GM12873 (cell line): ENCODE measurements at regions not wholly inside any gene's neighbourhood (a gene's known extent, or its start where the extent isn't known, plus 50 kb on each side); places are given as distances from the start of the nearest gene placed in this dataset.

Source experiments
- CTCF ChIP-seq: IDR thresholded peaks from 2 replicates; pipeline ENCODE4 v1.5.1; 2012; ENCODE audit warnings: low read depth, mild to moderate bottlenecking, moderate library complexity, low read length, control low read depth; ENCODE audit not compliant: insufficient read depth; ENCODE audit errors: missing control alignments

DNA sequence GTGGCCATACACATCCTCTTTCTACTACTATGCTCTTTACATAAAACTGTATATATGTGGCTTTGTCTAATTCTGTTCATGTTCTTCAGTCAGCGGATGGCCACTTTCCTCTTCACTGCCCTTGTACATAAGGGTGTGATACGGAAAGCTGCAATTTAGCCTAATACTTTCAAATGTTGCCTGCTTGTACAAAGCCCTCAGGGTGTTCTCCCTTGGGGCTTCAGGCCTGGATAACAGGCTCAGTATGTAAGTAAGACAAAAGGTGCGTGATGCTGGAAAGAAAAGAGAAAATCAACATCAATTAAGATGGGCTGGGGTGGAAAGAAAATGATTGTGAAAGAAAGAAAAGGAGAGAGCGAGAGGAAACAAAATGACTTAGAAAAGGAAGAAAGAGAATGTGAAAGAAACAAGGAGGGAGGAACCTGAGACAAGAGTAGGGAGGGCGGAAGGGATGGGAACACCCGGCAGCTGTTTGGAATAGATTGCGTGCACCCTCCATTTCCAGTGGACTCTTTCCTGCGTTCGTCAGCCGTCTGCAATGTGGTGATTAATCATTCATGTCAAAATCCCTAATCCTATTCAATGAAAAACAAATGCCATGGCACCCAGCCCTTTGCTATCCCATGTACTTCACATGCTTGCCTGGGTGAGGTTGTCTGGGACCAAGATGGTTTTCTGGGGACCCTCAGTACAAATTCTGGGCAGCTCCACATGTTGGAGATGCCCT, 553.6 kb downstream of the NUF2 start:
- no peak for TF ChIP-seq CTCF

- TF ChIP-seq CTCF, result no peak
Measured at GRCh38 chr1:163875927-163876320, 554.2 kb downstream of the NUF2 start.

DNA sequence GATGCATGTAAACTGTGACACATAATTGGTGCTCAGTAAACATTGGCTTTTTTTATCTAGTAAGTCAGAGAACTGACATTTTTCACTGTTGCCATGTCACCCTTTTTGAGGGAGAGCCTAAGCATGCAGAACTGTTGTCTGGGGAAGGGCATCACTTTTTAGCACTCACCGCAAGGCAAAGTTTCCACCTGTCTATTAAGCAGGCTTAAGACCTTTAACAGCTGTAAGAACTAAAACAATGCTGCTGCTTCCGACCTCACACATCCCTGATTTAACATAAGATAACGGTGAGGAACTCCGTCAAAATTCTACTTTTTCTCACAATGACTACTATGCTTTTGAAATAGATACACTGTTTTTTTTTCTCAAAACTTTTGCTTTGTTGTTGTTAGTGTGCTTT, 554.8 kb downstream of the NUF2 start:
- no peak for TF ChIP-seq CTCF

GRCh38 chr1:163877016-163877415, 555.3 kb downstream of the NUF2 start:
- TF ChIP-seq CTCF, result no peak

DNA sequence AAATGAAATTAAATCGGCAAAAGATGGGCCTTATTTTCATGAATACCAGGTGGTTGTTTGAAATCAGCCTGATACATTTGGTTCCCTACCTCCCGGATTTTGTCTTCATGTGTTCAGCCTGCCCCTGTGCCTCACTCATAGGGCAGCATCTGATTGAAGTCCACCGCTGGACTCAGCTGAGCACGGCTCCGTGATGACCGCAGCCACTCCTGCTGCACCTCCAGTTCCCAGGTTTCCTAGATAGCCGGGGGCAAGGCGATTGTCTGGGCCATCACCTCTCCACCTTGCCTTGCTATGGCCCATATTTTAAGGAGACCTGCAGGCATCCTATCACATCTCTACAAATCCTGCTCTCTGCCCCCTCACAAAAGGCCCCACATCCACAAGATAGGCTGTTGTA, 563.8 kb downstream of the NUF2 start:
- no peak for TF ChIP-seq CTCF

GRCh38 chr1:163896001-163896400, 574.2 kb downstream of the NUF2 start:
- no peak for TF ChIP-seq CTCF

- no peak for TF ChIP-seq CTCF
Measured at GRCh38 chr1:163897412-163898155, 575.8 kb downstream of the NUF2 start.
